ENCODE measurements at regions not wholly inside any gene's neighbourhood (a gene's known extent, or its start where the extent isn't known, plus 50 kb on each side); places are given as distances from the start of the nearest gene placed in this dataset.

DNA sequence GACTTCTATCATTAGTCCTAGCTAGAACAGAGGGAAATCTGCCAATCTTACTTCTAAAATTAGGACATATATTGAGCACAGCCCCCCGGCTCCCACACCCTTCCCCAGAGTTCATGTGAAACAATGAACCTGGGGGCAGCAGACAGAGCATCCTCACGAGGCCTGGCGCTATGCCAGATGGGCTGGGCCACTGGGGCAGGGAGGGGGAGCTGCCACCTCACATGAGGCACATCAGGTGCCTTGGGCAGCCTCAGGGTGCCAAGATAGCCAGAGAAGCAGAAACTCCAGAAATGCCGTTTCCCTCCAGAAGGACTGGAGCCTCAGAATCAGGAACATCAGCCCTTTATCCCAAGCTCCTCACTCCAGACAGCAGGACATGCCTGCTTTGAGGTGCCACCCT, 92.8 kb upstream of the LANCL2 start:
- Mint-ChIP-seq H3K27me3 (ENCODE audit: unreplicated experiment) (peaks cover 43% of the 10 kb centered on the region), H3K4me3 (ENCODE audit: unreplicated experiment) (no peak overlapping the region), H3K9me3 (ENCODE audit: unreplicated experiment) (no peaks in the 10 kb centered on the region), H3K36me3 (ENCODE audit: unreplicated experiment) (no peaks in the 10 kb centered on the region), H3K27ac (ENCODE audit: unreplicated experiment) (no peak overlapping the region), H3K4me1 (ENCODE audit: unreplicated experiment) (no peaks in the 10 kb centered on the region)
- no peak for DNase-seq (ENCODE audit: extremely low spot score, unreplicated experiment)
- TF ChIP-seq, protein P1, sequence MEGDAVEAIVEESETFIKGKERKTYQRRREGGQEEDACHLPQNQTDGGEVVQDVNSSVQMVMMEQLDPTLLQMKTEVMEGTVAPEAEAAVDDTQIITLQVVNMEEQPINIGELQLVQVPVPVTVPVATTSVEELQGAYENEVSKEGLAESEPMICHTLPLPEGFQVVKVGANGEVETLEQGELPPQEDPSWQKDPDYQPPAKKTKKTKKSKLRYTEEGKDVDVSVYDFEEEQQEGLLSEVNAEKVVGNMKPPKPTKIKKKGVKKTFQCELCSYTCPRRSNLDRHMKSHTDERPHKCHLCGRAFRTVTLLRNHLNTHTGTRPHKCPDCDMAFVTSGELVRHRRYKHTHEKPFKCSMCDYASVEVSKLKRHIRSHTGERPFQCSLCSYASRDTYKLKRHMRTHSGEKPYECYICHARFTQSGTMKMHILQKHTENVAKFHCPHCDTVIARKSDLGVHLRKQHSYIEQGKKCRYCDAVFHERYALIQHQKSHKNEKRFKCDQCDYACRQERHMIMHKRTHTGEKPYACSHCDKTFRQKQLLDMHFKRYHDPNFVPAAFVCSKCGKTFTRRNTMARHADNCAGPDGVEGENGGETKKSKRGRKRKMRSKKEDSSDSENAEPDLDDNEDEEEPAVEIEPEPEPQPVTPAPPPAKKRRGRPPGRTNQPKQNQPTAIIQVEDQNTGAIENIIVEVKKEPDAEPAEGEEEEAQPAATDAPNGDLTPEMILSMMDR (IDR thresholded peaks at IDR 0.05) = no peak

DNA sequence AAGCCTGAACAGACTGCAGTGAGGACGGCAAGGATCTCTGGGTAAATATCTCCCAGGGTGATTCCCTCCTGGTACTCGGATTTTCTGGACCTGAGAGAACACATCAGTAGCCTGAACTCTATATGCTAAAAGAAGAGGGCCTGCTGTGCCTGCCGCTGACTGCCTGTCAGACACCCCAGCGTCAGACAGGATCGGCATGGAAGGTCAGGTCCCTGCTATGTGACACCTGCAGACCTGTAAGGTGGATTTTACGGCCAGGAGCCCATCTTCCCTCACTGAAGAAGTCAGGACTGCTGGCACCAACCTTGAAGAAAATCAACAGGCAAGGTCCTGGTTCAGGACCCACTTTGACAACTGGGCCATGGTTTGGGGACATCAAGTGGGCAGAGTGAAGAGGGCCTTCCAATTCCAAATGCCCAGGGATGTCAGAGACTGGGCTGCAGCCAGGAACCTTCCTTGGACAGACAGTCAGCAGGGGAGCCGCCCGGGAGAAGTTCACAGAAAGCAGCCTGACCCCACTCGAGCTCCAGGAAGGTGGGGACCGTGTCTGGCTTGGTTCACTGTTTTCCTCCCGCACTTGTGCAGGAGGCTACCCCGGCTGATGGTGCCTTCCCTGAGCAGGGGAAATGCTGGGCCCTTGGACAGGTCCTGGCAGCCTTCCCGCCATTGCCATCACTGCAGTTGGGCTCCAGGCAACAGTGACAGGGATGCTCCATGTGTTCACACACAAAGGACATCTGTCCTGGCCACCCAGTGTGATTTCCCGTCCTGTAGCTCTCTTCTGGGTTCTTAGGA, 91.8 kb upstream of the LANCL2 start:
- Mint-ChIP-seq H3K36me3 (ENCODE audit: unreplicated experiment) (no peaks in the 10 kb centered on the region), H3K9me3 (ENCODE audit: unreplicated experiment) (no peaks in the 10 kb centered on the region), H3K4me1 (ENCODE audit: unreplicated experiment) (no peaks in the 10 kb centered on the region), H3K27me3 (ENCODE audit: unreplicated experiment) (peaks cover 39% of the 10 kb centered on the region), H3K4me3 (ENCODE audit: unreplicated experiment) (no peak overlapping the region), H3K27ac (ENCODE audit: unreplicated experiment) (no peak overlapping the region)
- TF ChIP-seq, protein P1 (IDR thresholded peaks at IDR 0.05) = no peak
- DNase-seq (ENCODE audit: extremely low spot score, unreplicated experiment) = no peak

DNA sequence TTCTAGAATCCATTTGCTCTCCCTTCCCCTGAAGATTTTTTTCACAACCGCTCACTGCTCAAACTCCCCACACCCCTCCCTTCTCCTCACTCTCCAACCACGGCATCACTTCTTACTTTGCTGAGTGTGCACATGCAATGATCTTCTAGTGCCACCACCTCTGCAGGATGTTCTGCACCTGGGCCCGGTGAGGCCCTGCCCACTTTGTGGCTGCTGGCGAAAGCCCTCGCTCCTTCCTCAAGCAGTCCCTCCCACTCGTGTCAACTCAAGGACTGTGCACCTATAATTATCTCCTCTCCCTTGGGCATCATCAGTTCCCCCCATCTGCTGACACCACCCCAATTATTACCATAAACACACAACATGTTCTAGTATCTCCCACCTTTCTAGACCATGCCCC, 91.0 kb upstream of the LANCL2 start:
- no peak for DNase-seq (ENCODE audit: extremely low spot score, unreplicated experiment)
- Mint-ChIP-seq H3K36me3 (ENCODE audit: unreplicated experiment) (no peaks in the 10 kb centered on the region), H3K27ac (ENCODE audit: unreplicated experiment) (no peak overlapping the region), H3K4me3 (ENCODE audit: unreplicated experiment) (no peak overlapping the region), H3K4me1 (ENCODE audit: unreplicated experiment) (no peaks in the 10 kb centered on the region), H3K9me3 (ENCODE audit: unreplicated experiment) (no peaks in the 10 kb centered on the region), H3K27me3 (ENCODE audit: unreplicated experiment) (peaks cover 37% of the 10 kb centered on the region)
- TF ChIP-seq, protein P1 (IDR thresholded peaks at IDR 0.05) = no peak

DNA sequence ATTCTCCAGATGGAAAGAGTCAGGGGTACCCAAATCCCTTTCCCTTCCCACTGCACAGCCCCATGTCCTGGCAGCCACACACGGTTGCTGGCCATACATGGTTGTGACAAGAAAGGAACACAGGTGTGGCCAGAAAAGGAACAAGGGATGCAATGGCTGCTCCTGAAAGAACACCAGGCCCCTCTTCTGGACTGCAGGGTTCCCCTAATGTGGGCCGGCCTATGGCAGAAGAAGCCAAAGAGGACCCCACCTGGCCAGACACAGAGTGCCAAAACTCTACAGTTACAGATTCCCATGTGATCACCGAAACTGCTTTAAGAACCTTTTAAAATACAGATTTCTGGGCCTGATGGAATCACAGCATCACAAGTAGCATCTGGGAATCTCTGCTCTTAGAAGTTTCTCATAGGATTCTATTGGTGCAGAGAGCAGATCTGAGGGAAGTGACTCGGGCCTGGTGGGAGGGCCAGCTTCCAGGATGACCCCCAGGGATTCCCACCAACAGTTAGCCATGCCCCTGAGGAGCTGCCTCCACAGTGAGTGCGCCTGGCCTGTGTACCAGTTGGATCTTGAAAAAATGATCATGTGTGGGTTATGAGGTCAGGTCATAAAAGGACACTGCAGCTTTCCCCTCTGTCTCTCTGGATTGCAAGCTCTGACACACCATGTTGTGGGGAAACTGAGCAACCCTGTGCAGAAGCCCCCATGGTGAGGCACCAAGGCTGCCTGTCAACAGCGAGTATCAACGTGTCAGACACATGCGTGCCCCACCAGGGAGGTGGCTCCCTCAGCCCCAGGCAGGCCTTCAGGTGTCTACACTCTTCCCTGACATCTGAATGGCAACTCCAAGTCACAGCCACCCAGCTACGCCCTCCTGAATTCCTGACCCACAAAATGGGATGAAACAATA, 89.6 kb upstream of the LANCL2 start:
- no peak for DNase-seq (ENCODE audit: extremely low spot score, unreplicated experiment)
- peaks cover 1% of the 10 kb centered on the region for H3K4me1 Mint-ChIP-seq (ENCODE audit: unreplicated experiment)
- H3K27ac Mint-ChIP-seq (ENCODE audit: unreplicated experiment) = no peak overlapping the region
- H3K27me3 Mint-ChIP-seq (ENCODE audit: unreplicated experiment) = peaks cover 36% of the 10 kb centered on the region
- H3K9me3 Mint-ChIP-seq (ENCODE audit: unreplicated experiment) = no peaks in the 10 kb centered on the region
- H3K4me3 Mint-ChIP-seq (ENCODE audit: unreplicated experiment) = no peak overlapping the region
- H3K36me3 Mint-ChIP-seq (ENCODE audit: unreplicated experiment) = no peaks in the 10 kb centered on the region
- TF ChIP-seq, protein P1 (IDR thresholded peaks at IDR 0.05) = no peak
